Breast epithelium (tissue), 3 donors: ENCODE measurements at regions not wholly inside any gene's neighbourhood (a gene's known extent, or its start where the extent isn't known, plus 50 kb on each side); places are given as distances from the start of the nearest gene placed in this dataset.

Experiments used
- POLR2A ChIP-seq: fragments of 450-650 bp; IDR thresholded peaks from one replicate; pipeline ENCODE4 v1.6.1; 2016; ENCODE audit warnings: antibody characterized with exemption, mild to moderate bottlenecking, moderate library complexity
- POLR2AphosphoS5 ChIP-seq, 3 donors: sonication (generic); formaldehyde crosslinking; IDR thresholded peaks; one replicate each; pipeline ENCODE4 v1.6.1; 2017; ENCODE audit warnings: antibody characterized with exemption in 3 of 3

DNA sequence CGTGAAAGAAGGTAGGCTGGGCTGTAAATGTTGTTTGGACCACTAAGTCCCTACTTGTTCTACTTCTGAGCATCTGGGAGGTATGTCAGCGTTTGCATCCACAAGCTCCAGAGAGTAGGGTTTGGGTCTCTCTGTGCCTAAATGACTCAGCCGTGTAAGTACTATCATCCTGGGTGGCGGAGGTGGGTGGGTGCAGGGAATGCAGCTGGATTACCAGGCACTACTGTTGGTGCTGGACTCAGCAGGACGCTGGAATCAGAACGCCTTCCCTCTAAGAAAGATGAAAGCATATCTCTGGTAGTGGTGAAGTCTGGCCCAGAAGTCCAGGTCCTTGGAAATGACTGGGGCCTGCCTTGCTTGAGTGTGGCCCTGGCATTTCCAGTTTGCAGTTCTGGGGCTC is 289.7 kb downstream of the PCNX1 start:
- TF ChIP-seq POLR2AphosphoS5 (IDR thresholded peaks at IDR 0.05) (no peak), POLR2A (no peak)
